Transverse colon (tissue), 4 donors: ENCODE measurements at regions not wholly inside any gene's neighbourhood (a gene's known extent, or its start where the extent isn't known, plus 50 kb on each side); places are given as distances from the start of the nearest gene placed in this dataset.

Experiments
- CTCF ChIP-seq, 5 experiments: fragments of 200-600 bp in 3 of 5; fragments of 450-650 bp in 2 of 5; sonication (generic) in 3 of 5; IDR thresholded peaks; 1 replicate in 2 of 5; 2 replicates in 3 of 5; pipeline ENCODE4 v1.5.1; 2016 to 2017; ENCODE audit warnings: antibody characterized with exemption in 5 of 5, inconsistent platforms in 3 of 5, mild to moderate bottlenecking in 2 of 5, moderate library complexity in 1 of 5
- POLR2AphosphoS5 ChIP-seq, 3 donors: sonication (generic); formaldehyde crosslinking; IDR thresholded peaks; one replicate each; pipeline ENCODE4 v1.6.1; 2016; ENCODE audit warnings: antibody characterized with exemption in 3 of 3

- TF ChIP-seq CTCF (IDR thresholded peaks at IDR 0.05) (no peak), POLR2AphosphoS5 (IDR thresholded peaks at IDR 0.05) (no peak)
Measured at GRCh38 chr15:36271048-36271447, 308.4 kb upstream of the CDIN1 start.
